Transverse colon (tissue), 4 donors: ENCODE measurements at regions not wholly inside any gene's neighbourhood (a gene's known extent, or its start where the extent isn't known, plus 50 kb on each side); places are given as distances from the start of the nearest gene placed in this dataset.

ENCODE experiments used
- CTCF ChIP-seq, 5 experiments: fragments of 200-600 bp in 3 of 5; fragments of 450-650 bp in 2 of 5; sonication (generic) in 3 of 5; IDR thresholded peaks; 1 replicate in 2 of 5; 2 replicates in 3 of 5; pipeline ENCODE4 v1.5.1; 2016 to 2017; ENCODE audit warnings: antibody characterized with exemption in 5 of 5, inconsistent platforms in 3 of 5, mild to moderate bottlenecking in 2 of 5, moderate library complexity in 1 of 5
- EP300 ChIP-seq: sonication (generic); formaldehyde crosslinking; IDR thresholded peaks from one replicate; pipeline ENCODE4 v1.6.1; 2017; ENCODE audit warnings: antibody characterized with exemption, low read depth
- POLR2A ChIP-seq: fragments of 450-650 bp; IDR thresholded peaks from one replicate; pipeline ENCODE4 v1.6.1; 2016; ENCODE audit warnings: antibody characterized with exemption, mild to moderate bottlenecking, moderate library complexity
- POLR2AphosphoS5 ChIP-seq, 3 donors: sonication (generic); formaldehyde crosslinking; IDR thresholded peaks; one replicate each; pipeline ENCODE4 v1.6.1; 2016; ENCODE audit warnings: antibody characterized with exemption in 3 of 3

- TF ChIP-seq EP300 (no peak), CTCF (IDR thresholded peaks at IDR 0.05) (no peak), POLR2A (no peak), POLR2AphosphoS5 (IDR thresholded peaks at IDR 0.05) (no peak)
Observed at GRCh38 chr16:55264949-55265348, 59.1 kb upstream of the IRX6 start.
